NB4 (cell line): ENCODE measurements at regions not wholly inside any gene's neighbourhood (a gene's known extent, or its start where the extent isn't known, plus 50 kb on each side); places are given as distances from the start of the nearest gene placed in this dataset.
"Not testable (repeated sequence)": the region's sequence is repeated elsewhere in the genome, so short reads cannot be mapped to it uniquely, and the experiment has no call there.

ENCODE experiments used
- DNase-seq: peaks from one replicate; pipeline ENCODE4 v3.0.0; 2010; ENCODE audit warnings: low read depth
- H3K4me3 ChIP-seq: one replicate; pipeline ENCODE4 v1.5.1; 2011; ENCODE audit warnings: mild to moderate bottlenecking, low read depth, low read length, moderate library complexity
- MYC ChIP-seq: IDR thresholded peaks from 2 replicates; pipeline ENCODE4 v1.6.1; 2011; ENCODE audit warnings: low read depth, low read length
- POLR2A ChIP-seq: IDR thresholded peaks from 2 replicates; pipeline ENCODE4 v1.6.1; 2011; ENCODE audit warnings: mild to moderate bottlenecking; ENCODE audit not compliant: insufficient read length; ENCODE audit errors: extremely low read depth
- TF ChIP-seq, protein P1 (sequence below): IDR thresholded peaks from one replicate; pipeline ENCODE4 v1.5.1; 2012; ENCODE audit warnings: low read depth, low read length
- TF ChIP-seq, protein P2 (sequence below): IDR thresholded peaks from 2 replicates; pipeline ENCODE4 v1.6.1; 2011; ENCODE audit warnings: low read depth, low read length

DNA sequence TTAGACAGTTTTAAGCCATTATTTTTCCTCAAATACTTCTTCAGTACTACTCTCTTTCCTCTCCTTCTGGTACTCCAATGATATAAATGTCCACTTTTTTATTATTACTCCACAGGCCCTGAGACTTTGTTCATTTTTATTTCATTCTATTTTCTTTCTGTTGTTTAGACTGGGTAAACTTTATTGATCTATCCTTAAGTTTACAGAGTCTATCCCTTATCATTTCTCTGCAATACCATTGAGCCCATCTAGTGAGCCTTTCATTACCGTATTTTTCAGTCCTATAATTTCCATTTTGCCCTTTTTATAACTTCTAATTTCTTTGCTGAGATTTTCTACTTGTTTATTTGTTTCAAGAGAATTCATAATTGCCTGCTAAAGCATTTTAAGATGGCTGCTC is 193.7 kb downstream of the TOX3 start:
- TF ChIP-seq, protein P1, sequence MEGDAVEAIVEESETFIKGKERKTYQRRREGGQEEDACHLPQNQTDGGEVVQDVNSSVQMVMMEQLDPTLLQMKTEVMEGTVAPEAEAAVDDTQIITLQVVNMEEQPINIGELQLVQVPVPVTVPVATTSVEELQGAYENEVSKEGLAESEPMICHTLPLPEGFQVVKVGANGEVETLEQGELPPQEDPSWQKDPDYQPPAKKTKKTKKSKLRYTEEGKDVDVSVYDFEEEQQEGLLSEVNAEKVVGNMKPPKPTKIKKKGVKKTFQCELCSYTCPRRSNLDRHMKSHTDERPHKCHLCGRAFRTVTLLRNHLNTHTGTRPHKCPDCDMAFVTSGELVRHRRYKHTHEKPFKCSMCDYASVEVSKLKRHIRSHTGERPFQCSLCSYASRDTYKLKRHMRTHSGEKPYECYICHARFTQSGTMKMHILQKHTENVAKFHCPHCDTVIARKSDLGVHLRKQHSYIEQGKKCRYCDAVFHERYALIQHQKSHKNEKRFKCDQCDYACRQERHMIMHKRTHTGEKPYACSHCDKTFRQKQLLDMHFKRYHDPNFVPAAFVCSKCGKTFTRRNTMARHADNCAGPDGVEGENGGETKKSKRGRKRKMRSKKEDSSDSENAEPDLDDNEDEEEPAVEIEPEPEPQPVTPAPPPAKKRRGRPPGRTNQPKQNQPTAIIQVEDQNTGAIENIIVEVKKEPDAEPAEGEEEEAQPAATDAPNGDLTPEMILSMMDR: no peak
- no peak for TF ChIP-seq MYC
- TF ChIP-seq POLR2A: no peak
- TF ChIP-seq, protein P2, sequence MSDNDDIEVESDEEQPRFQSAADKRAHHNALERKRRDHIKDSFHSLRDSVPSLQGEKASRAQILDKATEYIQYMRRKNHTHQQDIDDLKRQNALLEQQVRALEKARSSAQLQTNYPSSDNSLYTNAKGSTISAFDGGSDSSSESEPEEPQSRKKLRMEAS: no peak
- no peak overlapping the region for H3K4me3 ChIP-seq
- no peak for DNase-seq

DNA sequence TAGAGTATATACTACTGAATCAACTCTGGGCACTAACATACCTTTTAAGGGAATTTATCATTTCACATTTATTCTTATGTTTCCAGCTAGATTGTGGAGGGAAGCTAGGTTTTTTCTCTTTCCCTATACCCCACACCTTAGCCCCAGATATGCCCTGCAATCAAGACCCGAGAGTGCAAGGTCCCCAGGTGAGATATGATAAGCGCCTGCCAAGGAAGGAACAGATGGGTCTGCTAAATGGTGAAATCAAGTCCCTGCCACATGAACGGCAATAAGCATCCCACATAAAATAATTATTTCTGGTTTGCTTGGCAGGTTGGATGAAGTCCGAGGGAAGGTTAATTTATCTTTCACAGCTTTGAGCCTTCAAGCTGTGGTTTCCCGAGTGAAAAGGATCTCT is 195.5 kb downstream of the TOX3 start:
- TF ChIP-seq, protein P2: no peak
- TF ChIP-seq, protein P1: no peak
- TF ChIP-seq MYC (no peak), POLR2A (no peak)

DNA sequence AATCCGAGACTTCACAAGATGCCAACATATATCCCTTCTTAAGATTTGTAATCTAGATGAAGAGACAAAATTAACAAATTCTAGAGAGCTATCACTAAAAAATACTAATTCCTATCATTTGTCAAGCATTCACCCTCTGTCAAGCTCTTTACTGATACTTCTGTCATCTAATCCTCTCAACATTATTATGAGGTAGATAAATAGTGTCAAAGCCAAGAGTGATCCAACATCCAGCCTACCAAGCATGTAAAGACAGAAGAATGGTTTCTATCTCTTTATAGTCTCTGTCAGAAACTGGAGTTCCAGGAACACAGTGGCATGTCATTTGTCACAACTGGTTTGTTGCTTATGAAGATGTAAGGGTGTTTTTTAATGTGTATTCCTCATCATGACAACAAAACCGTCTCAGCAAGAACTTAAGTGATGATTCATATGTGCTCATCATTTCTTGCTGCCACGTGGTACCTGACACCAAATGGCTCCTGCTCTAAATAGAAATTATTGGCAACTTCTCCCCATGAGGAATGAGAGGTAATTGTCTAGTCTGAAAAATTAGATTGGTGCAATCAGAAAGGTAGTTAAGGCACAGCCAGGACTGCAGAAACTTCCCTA is 196.8 kb downstream of the TOX3 start:
- no peak overlapping the region for H3K4me3 ChIP-seq
- TF ChIP-seq, protein P1: no peak
- TF ChIP-seq POLR2A (no peak), MYC (no peak)
- TF ChIP-seq, protein P2: no peak
- DNase-seq: no peak

More for the DNA sequence above, 195.5 kb downstream of the TOX3 start:
- no peak overlapping the region for H3K4me3 ChIP-seq
- DNase-seq: no peak

DNA sequence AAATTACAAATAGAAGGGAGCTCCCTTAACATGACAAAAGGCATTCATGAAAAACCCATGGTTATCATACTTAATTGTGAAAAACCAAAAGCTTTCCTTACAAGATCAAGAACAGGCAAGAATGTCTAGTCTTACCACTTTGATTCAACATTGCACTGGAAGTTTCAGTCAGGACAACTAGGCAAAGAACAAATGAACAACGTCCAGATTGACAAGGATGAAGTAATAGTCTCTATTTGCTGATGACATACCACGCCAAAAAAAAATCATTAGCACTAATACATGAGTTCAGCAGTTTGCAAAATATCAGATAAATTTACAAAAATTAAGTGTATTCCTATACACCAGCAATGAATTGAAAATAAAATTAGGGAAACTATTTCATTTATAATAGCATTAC is 200.2 kb downstream of the TOX3 start:
- TF ChIP-seq MYC: no peak
- no peak for TF ChIP-seq POLR2A
- TF ChIP-seq, protein P2: no peak
- TF ChIP-seq, protein P1: no peak
- DNase-seq: no peak
- H3K4me3 ChIP-seq: no peak overlapping the region

DNA sequence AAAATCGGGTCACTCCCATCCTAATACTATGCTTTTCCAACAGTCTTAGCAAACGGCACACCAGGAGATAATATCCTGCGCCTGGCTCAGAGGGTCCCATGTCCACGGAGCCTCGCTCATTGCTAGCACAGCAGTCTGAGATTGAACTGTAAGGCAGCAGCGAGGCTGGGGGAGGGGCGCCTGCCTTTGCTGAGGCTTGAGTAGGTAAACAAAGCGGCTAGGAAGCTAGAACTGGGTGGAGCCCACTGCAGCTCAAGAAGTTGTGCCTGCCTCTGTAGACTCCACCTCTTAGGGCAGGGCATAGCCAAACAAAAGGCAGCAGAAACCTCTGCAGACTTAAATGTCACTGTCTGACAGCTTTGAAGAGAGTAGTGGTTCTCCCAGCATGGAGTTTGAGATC is 213.3 kb downstream of the TOX3 start:
- DNase-seq, H3K4me3 ChIP-seq: not testable (repeated sequence)

DNA sequence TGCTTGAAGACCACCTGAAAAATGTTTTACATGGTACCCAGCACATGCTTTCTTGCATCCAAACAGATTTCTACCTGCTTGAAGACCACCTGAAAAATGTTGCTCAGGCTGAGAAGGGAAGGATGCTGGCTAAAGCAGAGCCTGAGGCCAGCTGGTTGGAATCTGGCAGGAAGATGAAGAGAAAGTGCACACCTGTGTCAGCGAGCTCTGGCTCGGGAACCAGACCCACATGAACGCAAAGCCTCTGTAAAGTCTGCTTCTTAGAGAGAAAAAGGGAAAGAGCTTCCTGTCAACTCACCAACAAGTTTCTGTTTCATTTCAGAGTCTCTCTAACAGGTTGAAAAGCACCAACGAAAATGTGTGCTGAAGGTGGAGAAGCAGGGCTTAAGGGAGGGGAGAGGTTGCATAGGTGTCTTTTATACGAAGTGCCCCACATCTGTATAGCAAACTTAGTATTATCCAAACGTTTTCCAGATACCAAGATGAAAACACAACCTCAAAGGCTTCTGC is 226.0 kb downstream of the TOX3 start:
- TF ChIP-seq, protein P1: no peak
- no peak for TF ChIP-seq MYC
- TF ChIP-seq POLR2A: no peak
- no peak for DNase-seq
- H3K4me3 ChIP-seq: no peak overlapping the region
